Astrocyte (in vitro differentiated cells and primary cell): ENCODE measurements at regions not wholly inside any gene's neighbourhood (a gene's known extent, or its start where the extent isn't known, plus 50 kb on each side); places are given as distances from the start of the nearest gene placed in this dataset.
A peak's percentile ranks its signal among the peaks of the same experiment; 100 is the strongest.

Source experiments
- DNase-seq: peaks from one replicate; pipeline ENCODE4 v3.0.0-alpha.2; 2010; ENCODE audit warnings: low read depth
- FAIRE-seq: peaks from 2 replicates; lab custom pipeline; 2011; peaks lifted over from hg19 to GRCh38; lab: Jason Lieb, UNC
- H2AFZ ChIP-seq: 2 replicates; pipeline ENCODE4 v1.6.0; 2012; ENCODE audit warnings: low read depth, low read length, inconsistent platforms
- H3K27ac ChIP-seq: 2 replicates; pipeline ENCODE4 v1.5.1; 2011; ENCODE audit warnings: low read depth, low read length, inconsistent platforms
- H3K27me3 ChIP-seq: 2 replicates; pipeline ENCODE4 v1.6.0; 2011; ENCODE audit warnings: low read length, inconsistent platforms; ENCODE audit not compliant: insufficient read depth
- H3K36me3 ChIP-seq: 2 replicates; pipeline ENCODE4 v1.5.1; 2011; ENCODE audit warnings: low read length, inconsistent platforms; ENCODE audit not compliant: insufficient read depth
- H3K4me1 ChIP-seq: 2 replicates; pipeline ENCODE4 v1.5.1; 2011; ENCODE audit warnings: low read length, inconsistent platforms; ENCODE audit not compliant: insufficient read depth
- H3K4me2 ChIP-seq: 2 replicates; pipeline ENCODE4 v1.6.0; 2012; ENCODE audit warnings: low read length, inconsistent platforms
- H3K4me3 ChIP-seq: 2 replicates; pipeline ENCODE4 v1.5.1; 2011; ENCODE audit warnings: low read depth, mild to moderate bottlenecking, low read length, inconsistent platforms; ENCODE audit not compliant: insufficient read depth
- H3K79me2 ChIP-seq: 2 replicates; pipeline ENCODE4 v1.6.0; 2012; ENCODE audit warnings: mild to moderate bottlenecking, low read length, inconsistent platforms; ENCODE audit not compliant: insufficient read depth
- H3K9ac ChIP-seq: 2 replicates; pipeline ENCODE4 v1.6.0; 2012; ENCODE audit warnings: mild to moderate bottlenecking, low read length, inconsistent platforms
- H3K9me3 ChIP-seq: 2 replicates; pipeline ENCODE4 v1.5.1; 2012; ENCODE audit warnings: low read depth, mild to moderate bottlenecking, low read length, inconsistent platforms; ENCODE audit not compliant: insufficient read depth
- H4K20me1 ChIP-seq: 2 replicates; pipeline ENCODE4 v1.6.0; 2012; ENCODE audit warnings: low read length, inconsistent platforms; ENCODE audit not compliant: insufficient read depth
- H3K27ac Mint-ChIP-seq: one replicate; pipeline ENCODE4 v1.8.0; 2021; ENCODE audit warnings: mild to moderate bottlenecking, mixed read lengths; ENCODE audit not compliant: unreplicated experiment
- H3K27me3 Mint-ChIP-seq: one replicate; pipeline ENCODE4 v1.8.0; 2021; ENCODE audit warnings: low read depth, mixed read lengths; ENCODE audit not compliant: unreplicated experiment
- H3K36me3 Mint-ChIP-seq: one replicate; pipeline ENCODE4 v1.8.0; 2021; ENCODE audit warnings: low read depth, mixed read lengths; ENCODE audit not compliant: unreplicated experiment
- H3K4me1 Mint-ChIP-seq: one replicate; pipeline ENCODE4 v1.8.0; 2021; ENCODE audit warnings: low read depth, mixed read lengths; ENCODE audit not compliant: unreplicated experiment
- H3K4me3 Mint-ChIP-seq: one replicate; pipeline ENCODE4 v1.8.0; 2021; ENCODE audit warnings: mild to moderate bottlenecking, moderate library complexity, mixed read lengths; ENCODE audit not compliant: unreplicated experiment
- H3K9me3 Mint-ChIP-seq: one replicate; pipeline ENCODE4 v1.8.0; 2021; ENCODE audit warnings: mild to moderate bottlenecking, mixed read lengths; ENCODE audit not compliant: unreplicated experiment
- EZH2 ChIP-seq: IDR thresholded peaks from 2 replicates; pipeline ENCODE4 v1.6.1; 2012; ENCODE audit warnings: mild to moderate bottlenecking, low read length, inconsistent platforms; ENCODE audit not compliant: insufficient read depth
- TF ChIP-seq, protein P1 (sequence below): IDR thresholded peaks from 2 replicates; pipeline ENCODE4 v1.5.1; 2011; ENCODE audit warnings: low read depth, mild to moderate bottlenecking, inconsistent platforms, low read length, moderate library complexity; ENCODE audit not compliant: insufficient read depth

DNA sequence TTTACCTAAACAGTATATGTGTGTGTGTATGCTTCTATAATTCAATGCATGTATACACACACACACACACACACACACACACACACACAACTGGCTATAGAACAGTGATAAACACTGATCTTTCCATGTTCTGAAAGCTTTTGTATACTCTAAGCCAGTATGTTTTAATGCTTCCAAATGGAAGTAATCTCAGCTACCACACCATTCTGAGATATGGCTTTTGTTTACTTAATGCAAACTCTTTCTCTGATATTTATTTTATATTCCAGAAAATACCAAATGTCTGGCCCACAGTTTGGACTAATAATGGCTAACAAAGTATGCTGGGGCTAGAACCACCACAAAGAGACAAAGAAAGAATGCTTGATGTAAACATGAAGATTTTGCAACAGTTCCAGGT is 199.4 kb upstream of the ARHGEF26 start:
- FAIRE-seq, result no peak

GRCh38 chr3:153925841-153926514 is 195.2 kb upstream of the ARHGEF26 start:
- no peak overlapping the region for H3K27ac Mint-ChIP-seq
- H3K4me2 ChIP-seq, result no peak overlapping the region

More for the DNA sequence above, 199.4 kb upstream of the ARHGEF26 start:
- Histone ChIP-seq H3K4me1 (no peaks in the 10 kb centered on the region), H4K20me1 (no peaks in the 10 kb centered on the region), H3K9me3 (no peaks in the 10 kb centered on the region), H3K36me3 (no peaks in the 10 kb centered on the region), H3K9ac (no peak overlapping the region), H2AFZ (no peak overlapping the region), H3K79me2 (no peaks in the 10 kb centered on the region), H3K27ac (no peak overlapping the region), H3K4me2 (no peak overlapping the region), H3K4me3 (no peak overlapping the region), H3K27me3 (no peaks in the 10 kb centered on the region)
- no peak overlapping the region for H3K27ac Mint-ChIP-seq
- H3K36me3 Mint-ChIP-seq, result no peaks in the 10 kb centered on the region
- H3K4me3 Mint-ChIP-seq, result no peak overlapping the region
- H3K9me3 Mint-ChIP-seq, result no peaks in the 10 kb centered on the region
- no peaks in the 10 kb centered on the region for H3K4me1 Mint-ChIP-seq
- no peak for DNase-seq
- TF ChIP-seq, protein P1, sequence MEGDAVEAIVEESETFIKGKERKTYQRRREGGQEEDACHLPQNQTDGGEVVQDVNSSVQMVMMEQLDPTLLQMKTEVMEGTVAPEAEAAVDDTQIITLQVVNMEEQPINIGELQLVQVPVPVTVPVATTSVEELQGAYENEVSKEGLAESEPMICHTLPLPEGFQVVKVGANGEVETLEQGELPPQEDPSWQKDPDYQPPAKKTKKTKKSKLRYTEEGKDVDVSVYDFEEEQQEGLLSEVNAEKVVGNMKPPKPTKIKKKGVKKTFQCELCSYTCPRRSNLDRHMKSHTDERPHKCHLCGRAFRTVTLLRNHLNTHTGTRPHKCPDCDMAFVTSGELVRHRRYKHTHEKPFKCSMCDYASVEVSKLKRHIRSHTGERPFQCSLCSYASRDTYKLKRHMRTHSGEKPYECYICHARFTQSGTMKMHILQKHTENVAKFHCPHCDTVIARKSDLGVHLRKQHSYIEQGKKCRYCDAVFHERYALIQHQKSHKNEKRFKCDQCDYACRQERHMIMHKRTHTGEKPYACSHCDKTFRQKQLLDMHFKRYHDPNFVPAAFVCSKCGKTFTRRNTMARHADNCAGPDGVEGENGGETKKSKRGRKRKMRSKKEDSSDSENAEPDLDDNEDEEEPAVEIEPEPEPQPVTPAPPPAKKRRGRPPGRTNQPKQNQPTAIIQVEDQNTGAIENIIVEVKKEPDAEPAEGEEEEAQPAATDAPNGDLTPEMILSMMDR, result no peak
- no peak for TF ChIP-seq EZH2
- H3K27me3 Mint-ChIP-seq, result no peaks in the 10 kb centered on the region

DNA sequence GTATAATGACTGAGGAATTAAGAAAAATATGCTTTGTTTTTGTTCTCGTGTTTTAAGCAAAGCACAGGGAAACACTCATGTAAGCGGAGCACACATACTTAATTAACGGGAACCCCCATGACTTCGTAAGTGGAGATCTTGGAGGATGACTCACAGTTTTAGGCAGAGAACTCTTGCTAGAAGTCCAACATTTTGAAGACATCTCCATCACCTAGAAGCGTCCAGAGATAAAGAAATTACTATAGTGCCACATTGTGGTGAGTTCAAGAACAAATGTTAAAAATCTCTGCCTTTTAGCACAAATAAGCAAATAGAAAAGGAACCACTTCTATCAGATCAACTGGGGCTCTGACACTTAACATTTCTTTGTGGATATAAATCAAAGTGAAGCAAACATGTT is 194.1 kb upstream of the ARHGEF26 start:
- Histone ChIP-seq H3K27me3 (no peaks in the 10 kb centered on the region), H3K79me2 (no peaks in the 10 kb centered on the region), H3K4me1 (no peaks in the 10 kb centered on the region), H3K9ac (no peak overlapping the region), H3K36me3 (no peaks in the 10 kb centered on the region), H3K27ac (no peak overlapping the region), H4K20me1 (no peaks in the 10 kb centered on the region), H3K4me3 (no peak overlapping the region), H3K4me2 (peak overlapping the region; percentile 38), H2AFZ (no peak overlapping the region), H3K9me3 (no peaks in the 10 kb centered on the region)
- DNase-seq, result peak; percentile 79
- H3K36me3 Mint-ChIP-seq, result no peaks in the 10 kb centered on the region
- H3K4me1 Mint-ChIP-seq, result peaks cover 4% of the 10 kb centered on the region
- peak; percentile 9 for FAIRE-seq
- no peaks in the 10 kb centered on the region for H3K27me3 Mint-ChIP-seq
- no peaks in the 10 kb centered on the region for H3K9me3 Mint-ChIP-seq
- H3K4me3 Mint-ChIP-seq, result no peak overlapping the region
- TF ChIP-seq, protein P1, result peak; percentile 20
- no peak for TF ChIP-seq EZH2
- H3K27ac Mint-ChIP-seq, result no peak overlapping the region

More at GRCh38 chr3:153925841-153926514, 195.2 kb upstream of the ARHGEF26 start:
- Histone ChIP-seq H4K20me1 (no peaks in the 10 kb centered on the region), H3K36me3 (no peaks in the 10 kb centered on the region), H3K4me1 (no peaks in the 10 kb centered on the region), H2AFZ (no peak overlapping the region), H3K27me3 (no peaks in the 10 kb centered on the region), H3K9ac (no peak overlapping the region), H3K4me3 (no peak overlapping the region), H3K79me2 (no peaks in the 10 kb centered on the region), H3K9me3 (no peaks in the 10 kb centered on the region), H3K27ac (no peak overlapping the region)
- H3K4me3 Mint-ChIP-seq, result no peak overlapping the region
- no peaks in the 10 kb centered on the region for H3K9me3 Mint-ChIP-seq
- H3K4me1 Mint-ChIP-seq, result peaks cover 4% of the 10 kb centered on the region
- TF ChIP-seq, protein P1, result no peak
- no peak for TF ChIP-seq EZH2
- no peaks in the 10 kb centered on the region for H3K36me3 Mint-ChIP-seq
- no peaks in the 10 kb centered on the region for H3K27me3 Mint-ChIP-seq
- FAIRE-seq (no peak), DNase-seq (no peak)
